GM21717 (cell line): ENCODE measurements at regions not wholly inside any gene's neighbourhood (a gene's known extent, or its start where the extent isn't known, plus 50 kb on each side); places are given as distances from the start of the nearest gene placed in this dataset.
"Not testable (repeated sequence)": the region's sequence is repeated elsewhere in the genome, so short reads cannot be mapped to it uniquely, and the experiment has no call there.

Source experiments
- ATAC-seq: cut with Tn5 transposase; IDR thresholded peaks from one replicate; pipeline ENCODE4 v1.9.1; 2021; ENCODE audit warnings: mild to moderate bottlenecking, moderate library complexity; ENCODE audit not compliant: unreplicated experiment

DNA sequence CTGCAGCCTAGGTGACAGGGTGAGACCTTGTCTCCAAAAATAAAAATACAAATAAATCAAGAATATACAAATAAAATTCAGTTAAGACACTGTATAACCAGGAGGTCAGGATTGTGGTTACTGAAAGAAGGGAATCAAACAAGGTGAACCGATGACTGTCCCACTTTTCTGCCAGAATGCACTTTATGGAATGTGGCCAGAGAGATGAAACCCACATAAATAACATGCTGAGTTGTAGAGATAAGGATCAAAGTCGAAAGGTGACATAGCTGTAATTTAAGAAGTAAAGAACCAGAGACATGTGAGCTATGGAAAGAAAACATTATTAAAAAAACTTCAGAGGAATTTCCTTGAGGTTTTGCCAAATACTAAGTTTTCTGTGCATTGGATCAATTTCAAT is 1098.2 kb upstream of the USP15 start:
- ATAC-seq, result no peak

DNA sequence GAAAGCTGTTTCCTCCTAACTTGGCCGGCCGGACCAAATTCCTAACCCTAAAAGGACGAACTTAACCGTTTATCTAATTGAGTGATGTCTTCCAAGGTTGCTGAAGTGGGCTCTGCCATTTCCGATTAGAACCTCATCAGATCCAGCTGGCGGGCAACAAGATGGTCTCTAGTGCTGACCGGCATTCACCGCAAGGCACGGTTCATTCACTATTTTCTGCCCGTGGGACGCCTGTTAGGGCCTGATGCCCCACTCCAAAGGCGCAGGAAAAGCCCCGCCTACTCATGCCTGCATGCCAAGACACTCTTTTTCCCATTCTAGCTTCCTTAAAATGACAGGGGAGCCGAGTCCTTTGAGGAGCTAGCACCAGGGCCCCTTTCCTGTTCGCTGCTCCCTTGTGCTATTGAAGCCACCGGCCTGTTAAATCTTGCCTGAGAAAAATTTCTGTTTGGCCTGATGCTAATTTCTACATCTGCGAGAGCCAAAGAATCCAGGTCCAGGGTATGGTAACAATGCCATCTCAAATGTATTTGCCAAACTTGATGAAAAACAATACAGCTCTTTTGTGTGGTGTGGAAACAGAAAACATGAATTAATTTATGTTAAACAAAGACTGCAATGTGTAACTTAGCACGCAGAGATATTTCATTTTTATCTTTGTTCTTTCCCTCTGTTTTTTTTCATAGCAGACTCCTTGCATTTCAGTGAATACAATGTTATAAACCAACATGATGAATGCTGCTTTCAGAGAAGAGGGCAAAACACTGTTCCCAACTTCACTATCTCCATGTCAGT is 1071.2 kb upstream of the USP15 start:
- no peak for ATAC-seq

DNA sequence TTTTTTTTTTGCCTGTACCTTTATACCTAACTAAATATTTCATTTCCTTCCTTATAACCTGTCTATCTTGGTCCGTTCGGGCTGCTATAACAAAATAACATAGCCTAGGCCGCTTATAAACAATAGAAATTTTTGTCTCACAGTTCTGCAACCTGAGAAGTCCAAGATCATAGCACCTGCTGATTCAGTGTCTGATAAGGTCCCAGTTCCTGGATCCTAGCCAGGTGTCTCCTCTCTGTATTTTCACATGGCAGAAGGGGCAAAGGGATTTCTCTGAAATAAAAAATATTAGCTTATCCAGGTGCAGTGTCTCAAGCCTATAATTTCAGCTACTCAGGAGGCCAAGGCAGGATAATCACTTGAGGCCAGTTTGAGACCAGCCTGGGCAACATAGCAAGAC is 1046.6 kb upstream of the USP15 start:
- no peak for ATAC-seq

- no peak for ATAC-seq
Measured at GRCh38 chr12:61220337-61220736, 1039.9 kb upstream of the USP15 start.

- no peak for ATAC-seq
Measured at GRCh38 chr12:61232040-61232439, 1028.2 kb upstream of the USP15 start.

- ATAC-seq, result no peak
Measured at GRCh38 chr12:61250303-61250702, 1009.9 kb upstream of the USP15 start.

DNA sequence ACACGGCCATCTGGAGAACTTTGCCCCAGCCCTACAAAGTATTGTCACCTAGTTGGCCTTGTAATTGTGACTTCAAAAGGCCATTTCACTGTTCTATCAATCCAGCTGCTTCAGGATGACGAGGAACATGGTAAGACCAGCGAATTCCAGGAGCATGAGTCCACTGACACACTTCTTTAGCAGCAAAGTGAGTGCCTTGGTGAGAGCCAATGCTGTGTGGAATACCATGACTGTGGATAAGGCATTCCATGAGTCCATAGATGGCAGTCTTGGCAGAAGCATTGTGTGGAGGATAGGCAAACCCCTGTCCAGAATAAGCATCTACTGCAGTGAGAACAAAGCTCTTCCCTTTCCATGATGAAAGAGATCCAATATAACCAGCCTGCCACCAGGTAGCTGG is 1009.1 kb upstream of the USP15 start:
- no peak for ATAC-seq

DNA sequence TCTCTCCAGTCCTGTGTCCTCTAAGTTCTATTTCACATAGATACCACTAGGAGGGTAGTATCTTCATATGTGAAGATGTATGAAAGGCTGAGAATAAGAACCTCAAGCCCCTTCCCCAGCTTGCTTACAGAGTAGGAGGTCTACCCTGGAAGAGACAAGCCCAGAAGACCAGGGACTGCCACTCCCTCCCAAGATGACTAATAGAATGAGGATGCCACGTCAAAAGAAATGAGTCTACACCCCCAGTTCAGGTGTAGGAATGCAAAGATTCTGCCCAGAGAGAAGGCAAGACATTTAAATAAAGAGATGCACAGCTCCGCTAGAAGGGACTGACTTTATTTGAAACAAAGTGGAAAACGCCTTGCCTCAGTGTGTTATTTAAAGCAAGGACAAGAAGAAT is 1006.0 kb upstream of the USP15 start:
- no peak for ATAC-seq

GRCh38 chr12:61264294-61264693 is 995.9 kb upstream of the USP15 start:
- not testable (repeated sequence) for ATAC-seq

DNA sequence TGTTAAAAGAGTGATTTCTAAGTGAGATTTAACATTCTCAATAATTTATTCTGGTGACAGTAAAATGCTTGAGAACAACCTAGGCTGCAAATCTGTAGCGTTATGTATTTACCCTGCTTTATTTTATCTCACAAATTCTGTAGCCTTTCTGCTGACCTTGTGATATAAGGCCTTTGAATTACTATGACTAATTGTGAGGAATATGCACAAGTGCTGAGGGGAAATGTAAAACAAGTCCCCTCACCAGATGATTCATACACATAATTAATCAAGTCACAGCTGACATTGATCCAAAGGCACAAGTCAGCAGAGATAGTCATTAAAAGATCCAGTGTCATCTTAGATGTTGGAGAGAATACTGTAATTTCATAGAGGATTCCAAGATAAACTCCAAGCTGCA is 992.7 kb upstream of the USP15 start:
- no peak for ATAC-seq

DNA sequence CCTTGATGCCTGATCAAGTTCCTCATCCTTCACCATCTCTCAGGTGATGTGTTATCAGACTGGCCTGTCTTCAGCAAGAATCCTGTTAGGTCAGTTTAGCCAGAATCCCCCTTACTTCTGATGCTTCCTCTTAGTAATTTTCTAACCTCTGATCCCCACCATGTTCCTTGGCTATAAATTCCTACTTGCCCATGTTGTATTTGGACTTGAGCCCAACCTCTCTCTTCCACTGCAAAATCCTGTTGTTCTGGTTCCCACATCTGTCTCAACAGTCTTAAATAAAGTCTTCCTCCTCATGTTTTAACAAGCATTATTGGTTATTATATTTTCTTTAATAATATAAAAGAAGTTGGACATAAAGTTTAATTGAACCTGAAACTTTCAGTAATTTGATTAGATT is 987.8 kb upstream of the USP15 start:
- no peak for ATAC-seq

DNA sequence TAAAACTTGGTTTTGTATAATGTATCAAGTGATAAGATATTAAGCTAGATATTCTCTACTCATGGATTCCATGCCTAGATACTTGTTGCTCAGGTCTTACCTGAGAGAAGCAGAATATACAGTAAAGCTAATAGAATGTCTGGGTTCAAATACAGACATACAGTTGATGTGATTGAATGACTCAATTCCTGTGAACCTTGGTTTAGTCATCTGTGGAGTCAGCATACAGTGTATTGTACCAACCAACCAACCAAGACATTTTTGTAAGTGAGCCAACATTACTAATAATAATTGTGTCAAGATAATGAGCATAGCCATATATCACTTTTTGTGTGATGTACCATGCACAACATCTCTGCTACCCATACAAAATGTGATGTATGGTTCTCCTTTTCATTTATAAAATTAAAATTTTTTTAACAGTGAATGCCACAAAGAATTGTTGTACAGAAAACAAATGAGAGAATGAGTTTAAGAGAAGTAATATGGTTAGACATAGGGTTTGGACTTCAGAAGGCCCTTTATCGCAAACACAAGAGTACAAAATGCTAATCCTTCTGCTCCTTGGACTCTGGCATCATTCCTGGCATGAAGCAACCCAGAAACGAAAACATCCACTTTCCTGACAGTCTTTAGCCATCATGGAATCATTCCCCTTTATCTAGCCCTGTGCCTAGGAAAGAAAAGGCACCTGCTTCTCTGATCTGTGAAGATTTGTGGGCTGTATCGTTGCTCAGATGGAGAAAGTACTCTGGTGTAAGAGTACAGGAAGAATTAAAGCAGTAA is 977.2 kb upstream of the USP15 start:
- no peak for ATAC-seq

DNA sequence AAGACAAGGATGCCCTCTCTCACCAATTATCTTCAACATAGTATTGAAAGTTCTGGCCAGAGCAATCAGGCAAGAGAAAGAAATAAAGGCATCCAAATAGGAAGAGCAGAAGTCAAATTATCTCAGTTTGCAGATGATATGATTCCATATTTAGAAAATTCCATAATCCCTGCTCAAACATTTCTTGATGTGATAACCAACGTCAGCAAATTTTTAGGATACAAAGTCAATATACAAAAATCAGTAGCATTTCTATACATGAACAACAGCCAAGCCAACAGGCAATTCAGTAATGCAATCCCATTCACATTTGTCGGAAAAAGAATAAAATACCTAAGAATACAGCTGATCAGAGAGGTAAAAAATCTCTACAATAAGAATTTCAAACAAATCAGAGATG is 969.7 kb upstream of the USP15 start:
- ATAC-seq, result no peak

GRCh38 chr12:61291647-61292046 is 968.6 kb upstream of the USP15 start:
- ATAC-seq, result no peak

- ATAC-seq, result not testable (repeated sequence)
Measured at GRCh38 chr12:61294011-61294410, 966.2 kb upstream of the USP15 start.

DNA sequence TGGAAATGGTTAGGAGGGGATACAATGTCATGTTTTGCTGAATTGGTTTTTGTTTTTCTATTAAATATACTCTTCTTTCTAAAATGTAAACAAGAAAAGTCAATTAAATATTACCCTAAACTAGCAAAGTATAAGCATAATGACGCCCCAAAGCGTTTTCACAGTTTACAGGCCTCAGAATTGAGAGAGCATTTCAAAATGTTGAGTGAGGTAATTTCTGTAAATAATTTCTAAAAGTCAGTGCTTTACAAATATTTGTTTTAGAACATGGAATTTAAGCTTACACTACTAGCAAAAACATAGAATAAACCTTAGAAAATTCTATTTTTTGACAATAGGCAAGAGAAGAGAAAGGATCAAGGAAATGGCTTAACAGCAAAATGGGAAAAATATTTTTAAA is 958.4 kb upstream of the USP15 start:
- no peak for ATAC-seq

- ATAC-seq, result no peak
Measured at GRCh38 chr12:61302282-61302681, 957.9 kb upstream of the USP15 start.

DNA sequence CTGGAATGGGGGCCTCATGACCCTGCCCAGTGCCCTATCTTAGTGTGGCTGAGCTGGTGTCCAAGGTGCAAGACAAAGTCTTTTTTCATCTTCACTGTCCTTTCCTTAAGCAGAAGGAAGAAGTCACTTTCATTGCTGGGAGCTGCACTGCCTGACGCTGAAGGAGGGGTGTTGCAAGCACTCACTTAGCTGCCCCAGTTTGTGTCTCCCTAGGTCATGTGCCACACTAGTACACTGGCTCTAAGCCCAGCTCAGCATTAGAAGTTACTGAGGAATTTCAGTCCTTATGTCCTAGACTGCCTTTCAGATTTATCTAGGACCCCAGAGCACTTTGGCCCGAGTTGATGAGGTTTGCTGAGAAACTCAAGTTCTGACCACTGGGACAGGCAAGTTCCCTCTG is 952.0 kb upstream of the USP15 start:
- ATAC-seq, result no peak

- no peak for ATAC-seq
Measured at GRCh38 chr12:61311413-61311812, 948.8 kb upstream of the USP15 start.

GRCh38 chr12:61348871-61349270 is 911.3 kb upstream of the USP15 start:
- no peak for ATAC-seq

- ATAC-seq, result no peak
Measured at GRCh38 chr12:61355105-61355504, 905.1 kb upstream of the USP15 start.

DNA sequence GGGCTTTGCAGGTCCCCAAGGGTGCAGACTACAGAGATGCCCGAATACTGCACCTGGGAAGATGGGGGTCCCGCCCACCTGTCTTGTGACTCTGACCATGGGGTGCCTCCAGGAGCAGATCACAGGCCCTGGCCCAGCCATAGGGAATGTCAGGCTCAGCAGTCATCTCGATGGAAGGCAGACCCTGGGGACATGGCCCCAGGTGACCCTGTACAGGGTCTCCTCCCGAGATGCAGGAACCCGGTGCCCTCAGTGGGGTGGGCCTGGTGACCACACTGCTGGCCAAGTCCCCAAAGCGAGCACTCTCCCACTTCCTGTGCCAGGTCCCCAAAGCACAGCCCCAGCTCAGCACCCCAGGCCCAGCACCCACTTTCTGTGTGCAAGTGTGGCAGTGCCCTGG is 903.7 kb upstream of the USP15 start:
- no peak for ATAC-seq
